ENCODE measurements at regions not wholly inside any gene's neighbourhood (a gene's known extent, or its start where the extent isn't known, plus 50 kb on each side); places are given as distances from the start of the nearest gene placed in this dataset.

GRCh38 chr13:109351236-109351635 lies 435.1 kb downstream of the IRS2 start:
- no peaks in the 10 kb centered on the region for H3K27me3 ChIP-seq (ENCODE audit: control insufficient read depth, extremely low read depth, insufficient read depth, low read length)
- no peaks in the 10 kb centered on the region for H3K9me3 ChIP-seq (ENCODE audit: control insufficient read depth, low read depth, low read length)
- no peak overlapping the region for H3K27ac ChIP-seq (ENCODE audit: control insufficient read depth, insufficient read depth, low read length)
- H4K20me1 ChIP-seq (ENCODE audit: control insufficient read depth, extremely low read depth, insufficient read depth, low read length): no peaks in the 10 kb centered on the region
- dilution Hi-C loops (cut with MboI; ENCODE audit: extremely low pct_ligation_motif_present, low sequenced_read_pairs): no loop called here
- H3K9me1 ChIP-seq (ENCODE audit: control insufficient read depth, extremely low read depth, insufficient read depth, low read length): no peaks in the 10 kb centered on the region
- no peak overlapping the region for H2AFZ ChIP-seq (ENCODE audit: control insufficient read depth, low read length)
- no peaks in the 10 kb centered on the region for H3K36me3 ChIP-seq (ENCODE audit: control insufficient read depth in 2 of 2, extremely low read depth in 1 of 2, insufficient read depth in 2 of 2, low read length in 2 of 2)
- TF ChIP-seq EZH2 (IDR thresholded peaks at IDR 0.05; ENCODE audit: low read length): no peak
- TF ChIP-seq, protein P1, sequence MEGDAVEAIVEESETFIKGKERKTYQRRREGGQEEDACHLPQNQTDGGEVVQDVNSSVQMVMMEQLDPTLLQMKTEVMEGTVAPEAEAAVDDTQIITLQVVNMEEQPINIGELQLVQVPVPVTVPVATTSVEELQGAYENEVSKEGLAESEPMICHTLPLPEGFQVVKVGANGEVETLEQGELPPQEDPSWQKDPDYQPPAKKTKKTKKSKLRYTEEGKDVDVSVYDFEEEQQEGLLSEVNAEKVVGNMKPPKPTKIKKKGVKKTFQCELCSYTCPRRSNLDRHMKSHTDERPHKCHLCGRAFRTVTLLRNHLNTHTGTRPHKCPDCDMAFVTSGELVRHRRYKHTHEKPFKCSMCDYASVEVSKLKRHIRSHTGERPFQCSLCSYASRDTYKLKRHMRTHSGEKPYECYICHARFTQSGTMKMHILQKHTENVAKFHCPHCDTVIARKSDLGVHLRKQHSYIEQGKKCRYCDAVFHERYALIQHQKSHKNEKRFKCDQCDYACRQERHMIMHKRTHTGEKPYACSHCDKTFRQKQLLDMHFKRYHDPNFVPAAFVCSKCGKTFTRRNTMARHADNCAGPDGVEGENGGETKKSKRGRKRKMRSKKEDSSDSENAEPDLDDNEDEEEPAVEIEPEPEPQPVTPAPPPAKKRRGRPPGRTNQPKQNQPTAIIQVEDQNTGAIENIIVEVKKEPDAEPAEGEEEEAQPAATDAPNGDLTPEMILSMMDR (optimal IDR thresholded peaks at IDR 0.05 in 1 of 3, IDR thresholded peaks at IDR 0.05 in 1 of 3, conservative IDR thresholded peaks at IDR 0.05 in 1 of 3; ENCODE audit: extremely low read depth in 1 of 3, insufficient read depth in 2 of 3, low read length in 3 of 3): no peak
- H3K4me3 ChIP-seq (ENCODE audit: control insufficient read depth in 2 of 3, extremely low read depth in 1 of 3, insufficient read depth in 2 of 3, low read depth in 1 of 3, low read length in 3 of 3): no peak overlapping the region
- no peaks in the 10 kb centered on the region for H3K79me2 ChIP-seq (ENCODE audit: control insufficient read depth, insufficient read depth, low read length)
- no peak overlapping the region for H3K4me2 ChIP-seq (ENCODE audit: control insufficient read depth, extremely low read depth, insufficient read depth, low read depth, low read length)
- DNase-seq (ENCODE audit: low read depth, low spot score) (no peak), FAIRE-seq (no peak)
- no peak overlapping the region for H3K9ac ChIP-seq (ENCODE audit: control insufficient read depth, extremely low read depth, insufficient read depth, low read length)
- H3K4me1 ChIP-seq (ENCODE audit: control insufficient read depth, extremely low read depth, insufficient read depth, low read length): peaks cover 13% of the 10 kb centered on the region

DNA sequence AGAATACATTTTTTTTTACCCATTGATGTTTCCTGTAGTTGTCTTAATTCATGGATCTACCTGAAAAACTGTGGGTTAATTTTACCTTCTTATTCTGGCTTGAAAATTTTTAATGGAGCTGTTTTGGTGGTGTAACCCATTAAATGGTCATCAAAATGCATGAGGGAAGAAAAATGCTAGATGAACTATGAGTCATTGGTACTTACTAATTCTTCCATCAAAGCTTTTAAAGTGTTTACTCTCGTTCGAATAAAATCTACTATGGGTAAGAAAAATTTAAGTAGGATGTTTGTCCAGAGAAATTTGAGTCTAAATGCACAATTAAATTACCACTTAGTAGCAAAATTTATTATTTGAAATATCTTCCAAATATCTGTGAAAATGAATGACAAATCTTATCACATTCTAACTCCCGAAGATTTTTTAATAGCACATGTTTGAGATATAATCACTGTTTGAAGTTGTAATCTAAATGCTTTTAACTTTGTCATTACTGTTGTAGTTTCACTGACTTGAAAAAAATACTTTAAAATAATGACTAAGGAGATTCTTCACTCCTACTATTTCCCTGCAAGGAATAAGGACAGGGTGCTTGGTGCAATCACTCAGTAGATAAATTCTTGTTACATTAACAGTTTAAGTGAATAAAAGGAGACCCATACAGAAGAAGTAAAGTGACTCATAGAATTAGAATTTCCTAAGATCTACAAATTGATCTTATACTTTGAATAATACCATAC lies 437.7 kb downstream of the IRS2 start:
- no peaks in the 10 kb centered on the region for H4K20me1 ChIP-seq (ENCODE audit: control insufficient read depth, extremely low read depth, insufficient read depth, low read length)
- no peak overlapping the region for H2AFZ ChIP-seq (ENCODE audit: control insufficient read depth, low read length)
- dilution Hi-C loops (cut with MboI; ENCODE audit: extremely low pct_ligation_motif_present, low sequenced_read_pairs): no loop called here
- H3K27me3 ChIP-seq (ENCODE audit: control insufficient read depth, extremely low read depth, insufficient read depth, low read length): no peaks in the 10 kb centered on the region
- no peaks in the 10 kb centered on the region for H3K9me1 ChIP-seq (ENCODE audit: control insufficient read depth, extremely low read depth, insufficient read depth, low read length)
- FAIRE-seq (no peak), DNase-seq (ENCODE audit: low read depth, low spot score) (peak; percentile 42)
- H3K9me3 ChIP-seq (ENCODE audit: control insufficient read depth, low read depth, low read length): no peaks in the 10 kb centered on the region
- peak overlapping the region; percentile 53 for H3K4me2 ChIP-seq (ENCODE audit: control insufficient read depth, extremely low read depth, insufficient read depth, low read depth, low read length)
- no peaks in the 10 kb centered on the region for H3K36me3 ChIP-seq (ENCODE audit: control insufficient read depth in 2 of 2, extremely low read depth in 1 of 2, insufficient read depth in 2 of 2, low read length in 2 of 2)
- no peak for TF ChIP-seq EZH2 (IDR thresholded peaks at IDR 0.05; ENCODE audit: low read length)
- TF ChIP-seq, protein P1 (optimal IDR thresholded peaks at IDR 0.05 in 1 of 3, IDR thresholded peaks at IDR 0.05 in 1 of 3, conservative IDR thresholded peaks at IDR 0.05 in 1 of 3; ENCODE audit: extremely low read depth in 1 of 3, insufficient read depth in 2 of 3, low read length in 3 of 3): no peak
- no peak overlapping the region for H3K9ac ChIP-seq (ENCODE audit: control insufficient read depth, extremely low read depth, insufficient read depth, low read length)
- no peaks in the 10 kb centered on the region for H3K79me2 ChIP-seq (ENCODE audit: control insufficient read depth, insufficient read depth, low read length)
- H3K4me3 ChIP-seq (ENCODE audit: control insufficient read depth in 2 of 3, extremely low read depth in 1 of 3, insufficient read depth in 2 of 3, low read depth in 1 of 3, low read length in 3 of 3): no peak overlapping the region
- H3K27ac ChIP-seq (ENCODE audit: control insufficient read depth, insufficient read depth, low read length): peak overlapping the region; percentile 23
- H3K4me1 ChIP-seq (ENCODE audit: control insufficient read depth, extremely low read depth, insufficient read depth, low read length): peaks cover 34% of the 10 kb centered on the region
